ENCODE measurements at regions not wholly inside any gene's neighbourhood (a gene's known extent, or its start where the extent isn't known, plus 50 kb on each side); places are given as distances from the start of the nearest gene placed in this dataset.

DNA sequence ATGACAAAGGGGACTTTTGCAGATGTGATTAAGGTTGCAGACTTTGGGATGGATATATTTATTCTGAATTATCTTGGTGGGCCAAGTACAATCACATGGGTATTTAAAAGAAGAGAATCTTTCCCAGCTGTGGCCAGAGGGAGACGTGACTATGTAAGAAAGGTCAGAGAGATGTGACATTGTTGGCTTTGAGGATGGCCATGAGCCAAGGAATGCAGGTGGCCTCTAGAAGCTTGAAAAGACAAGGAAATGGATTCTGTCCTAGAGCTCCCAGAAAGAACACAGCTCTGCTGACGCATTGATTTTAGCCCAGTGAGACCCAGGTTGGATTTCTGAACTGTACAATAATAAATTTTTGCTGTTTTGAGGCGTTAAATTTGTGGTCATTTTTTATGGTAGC lies 616.0 kb upstream of the TBL1XR1 start:
- Mint-ChIP-seq H3K27ac (no peak overlapping the region), H3K4me1 (peaks cover 8% of the 10 kb centered on the region)

GRCh38 chr3:177816667-177817208 lies 619.5 kb upstream of the TBL1XR1 start:
- Mint-ChIP-seq H3K4me1 (peaks cover 7% of the 10 kb centered on the region), H3K27ac (no peak overlapping the region), H3K9me3 (no peaks in the 10 kb centered on the region), H3K27me3 (no peaks in the 10 kb centered on the region), H3K36me3 (ENCODE audit: low read depth) (no peaks in the 10 kb centered on the region), H3K4me3 (no peak overlapping the region)
- no peak for ATAC-seq (replicated peaks)

More for the DNA sequence above, 616.0 kb upstream of the TBL1XR1 start:
- H3K9me3 Mint-ChIP-seq: no peaks in the 10 kb centered on the region
- no peaks in the 10 kb centered on the region for H3K36me3 Mint-ChIP-seq (ENCODE audit: low read depth)
- H3K27me3 Mint-ChIP-seq: no peaks in the 10 kb centered on the region
- ATAC-seq (replicated peaks): no peak
- no peak overlapping the region for H3K4me3 Mint-ChIP-seq

DNA sequence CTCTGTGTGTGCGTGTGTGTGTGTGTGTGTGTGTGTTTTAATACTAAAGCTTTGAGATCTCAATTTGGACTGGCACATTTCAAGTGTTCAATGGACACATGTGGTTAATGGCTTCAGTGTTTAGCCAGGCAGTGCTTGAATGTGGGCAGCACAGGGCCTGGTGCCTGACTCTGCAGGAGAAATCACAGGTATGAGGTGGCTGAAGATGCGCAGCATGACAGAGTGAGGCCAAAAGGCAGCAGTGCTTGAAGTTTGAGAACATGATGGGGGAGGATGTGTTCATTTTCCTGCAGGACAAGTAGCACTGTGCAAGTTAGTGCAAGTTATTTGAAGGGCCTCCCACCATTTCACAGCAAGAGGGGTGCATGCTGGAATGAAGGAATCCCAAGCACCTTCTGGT lies 620.5 kb upstream of the TBL1XR1 start:
- no peak overlapping the region for H3K27ac Mint-ChIP-seq
- H3K9me3 Mint-ChIP-seq: no peaks in the 10 kb centered on the region
- no peaks in the 10 kb centered on the region for H3K27me3 Mint-ChIP-seq
- no peaks in the 10 kb centered on the region for H3K36me3 Mint-ChIP-seq (ENCODE audit: low read depth)
- H3K4me1 Mint-ChIP-seq: peaks cover 7% of the 10 kb centered on the region
- no peak overlapping the region for H3K4me3 Mint-ChIP-seq
- ATAC-seq (replicated peaks): no peak

GRCh38 chr3:177818712-177819240 lies 621.5 kb upstream of the TBL1XR1 start:
- Mint-ChIP-seq H3K36me3 (ENCODE audit: low read depth) (no peaks in the 10 kb centered on the region), H3K4me1 (peaks cover 7% of the 10 kb centered on the region), H3K27ac (no peak overlapping the region), H3K9me3 (no peaks in the 10 kb centered on the region), H3K27me3 (no peaks in the 10 kb centered on the region), H3K4me3 (no peak overlapping the region)
- ATAC-seq (replicated peaks): no peak

- Mint-ChIP-seq H3K36me3 (ENCODE audit: low read depth) (no peaks in the 10 kb centered on the region), H3K4me1 (peaks cover 7% of the 10 kb centered on the region), H3K4me3 (peak overlapping the region; percentile 16), H3K27ac (peak overlapping the region; percentile 57), H3K9me3 (no peaks in the 10 kb centered on the region), H3K27me3 (no peaks in the 10 kb centered on the region)
- ATAC-seq (replicated peaks): peak; percentile 86
These were observed 623.5 kb upstream of the TBL1XR1 start for GRCh38 chr3:177820683-177821316.

GRCh38 chr3:177822681-177823096 lies 625.4 kb upstream of the TBL1XR1 start:
- peaks cover 3% of the 10 kb centered on the region for H3K9me3 Mint-ChIP-seq
- no peaks in the 10 kb centered on the region for H3K36me3 Mint-ChIP-seq (ENCODE audit: low read depth)
- H3K4me1 Mint-ChIP-seq: peaks cover 11% of the 10 kb centered on the region
- ATAC-seq (replicated peaks): no peak
- no peak overlapping the region for H3K27ac Mint-ChIP-seq
- H3K4me3 Mint-ChIP-seq: no peak overlapping the region
- H3K27me3 Mint-ChIP-seq: no peaks in the 10 kb centered on the region

DNA sequence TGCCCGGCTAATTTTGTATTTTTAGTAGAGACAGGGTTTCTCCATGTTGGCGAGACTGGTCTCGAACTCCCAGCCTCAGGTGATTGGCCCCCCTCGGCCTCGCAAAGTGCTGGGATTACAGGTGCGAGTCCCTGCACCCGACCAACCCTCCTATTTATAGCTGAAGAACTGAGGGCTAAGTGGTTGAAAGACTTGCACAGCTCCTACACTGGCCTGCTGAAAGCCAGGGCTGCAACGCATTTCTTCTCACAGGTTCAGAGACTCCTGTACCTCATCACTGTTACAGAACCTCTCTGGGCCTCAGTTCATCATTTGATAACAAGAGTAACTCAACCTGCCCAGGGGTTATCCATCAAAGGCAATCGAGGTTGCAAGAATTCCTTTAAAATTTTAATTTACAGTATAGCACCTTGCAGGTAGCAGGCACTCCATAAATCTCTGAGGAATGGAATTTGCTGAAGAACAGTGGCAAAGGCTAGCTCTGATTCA lies 626.5 kb upstream of the TBL1XR1 start:
- Mint-ChIP-seq H3K9me3 (peaks cover 3% of the 10 kb centered on the region), H3K27ac (no peak overlapping the region), H3K4me3 (no peak overlapping the region), H3K4me1 (peaks cover 16% of the 10 kb centered on the region), H3K27me3 (no peaks in the 10 kb centered on the region), H3K36me3 (ENCODE audit: low read depth) (no peaks in the 10 kb centered on the region)
- ATAC-seq (replicated peaks): no peak

DNA sequence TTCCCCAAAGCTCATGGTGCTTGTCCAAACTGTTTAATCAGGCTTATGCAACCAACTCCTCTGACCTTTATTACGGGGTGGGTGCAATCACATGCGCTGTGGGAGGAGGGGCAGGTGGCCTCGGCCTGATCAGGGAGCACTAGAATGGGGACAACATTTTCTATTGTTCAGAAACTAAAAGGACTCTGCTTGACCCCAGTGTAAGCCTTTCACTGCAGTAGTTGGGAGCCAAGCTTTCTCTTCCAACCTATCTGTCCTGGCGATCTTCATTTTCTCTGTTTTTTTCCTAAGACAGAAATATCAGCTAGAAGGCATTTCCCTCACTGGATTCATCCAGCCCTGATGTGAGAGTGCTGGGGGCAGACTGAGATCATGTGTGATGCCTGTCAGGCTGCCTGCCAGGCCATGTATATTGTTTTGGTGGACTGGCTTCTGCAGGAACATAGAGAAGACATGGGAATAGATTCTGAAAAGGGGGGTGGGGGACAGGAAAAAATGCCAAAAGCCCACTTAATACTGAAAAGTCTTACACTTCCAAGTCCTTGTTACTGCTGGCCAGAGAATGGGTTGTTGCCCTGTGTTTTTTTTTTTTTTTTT lies 627.0 kb upstream of the TBL1XR1 start:
- H3K27ac Mint-ChIP-seq: no peak overlapping the region
- peaks cover 16% of the 10 kb centered on the region for H3K4me1 Mint-ChIP-seq
- H3K9me3 Mint-ChIP-seq: peaks cover 3% of the 10 kb centered on the region
- H3K4me3 Mint-ChIP-seq: no peak overlapping the region
- ATAC-seq (replicated peaks): no peak
- no peaks in the 10 kb centered on the region for H3K36me3 Mint-ChIP-seq (ENCODE audit: low read depth)
- H3K27me3 Mint-ChIP-seq: no peaks in the 10 kb centered on the region

GRCh38 chr3:177824841-177825240 lies 627.6 kb upstream of the TBL1XR1 start:
- Mint-ChIP-seq H3K4me1 (peaks cover 16% of the 10 kb centered on the region), H3K27me3 (no peaks in the 10 kb centered on the region), H3K27ac (no peak overlapping the region), H3K36me3 (ENCODE audit: low read depth) (no peaks in the 10 kb centered on the region), H3K4me3 (no peak overlapping the region), H3K9me3 (peaks cover 3% of the 10 kb centered on the region)
- ATAC-seq (replicated peaks): no peak

DNA sequence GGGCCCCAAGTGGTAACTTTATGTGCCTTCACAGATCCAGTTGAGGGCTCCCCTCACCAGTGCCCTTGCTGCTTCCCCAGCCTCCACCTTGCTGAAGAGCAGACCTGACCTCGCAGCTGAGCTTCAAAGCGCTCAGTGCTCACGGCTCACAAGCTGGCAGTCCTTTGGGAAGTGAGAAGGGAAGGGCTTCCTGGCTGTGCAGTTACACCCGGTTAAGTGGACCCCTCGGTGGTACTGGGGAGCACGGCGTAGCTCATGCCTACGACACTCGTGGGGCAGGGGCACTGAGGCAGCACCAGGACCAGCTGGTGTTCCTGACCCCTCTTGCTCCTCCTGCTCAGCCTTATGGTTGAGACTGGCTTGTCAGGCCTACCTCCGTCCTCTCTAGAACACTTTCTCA lies 629.0 kb upstream of the TBL1XR1 start:
- H3K4me3 Mint-ChIP-seq: no peak overlapping the region
- H3K27ac Mint-ChIP-seq: no peak overlapping the region
- no peaks in the 10 kb centered on the region for H3K36me3 Mint-ChIP-seq (ENCODE audit: low read depth)
- peaks cover 16% of the 10 kb centered on the region for H3K4me1 Mint-ChIP-seq
- no peak for ATAC-seq (replicated peaks)
- no peaks in the 10 kb centered on the region for H3K27me3 Mint-ChIP-seq
- peaks cover 3% of the 10 kb centered on the region for H3K9me3 Mint-ChIP-seq

DNA sequence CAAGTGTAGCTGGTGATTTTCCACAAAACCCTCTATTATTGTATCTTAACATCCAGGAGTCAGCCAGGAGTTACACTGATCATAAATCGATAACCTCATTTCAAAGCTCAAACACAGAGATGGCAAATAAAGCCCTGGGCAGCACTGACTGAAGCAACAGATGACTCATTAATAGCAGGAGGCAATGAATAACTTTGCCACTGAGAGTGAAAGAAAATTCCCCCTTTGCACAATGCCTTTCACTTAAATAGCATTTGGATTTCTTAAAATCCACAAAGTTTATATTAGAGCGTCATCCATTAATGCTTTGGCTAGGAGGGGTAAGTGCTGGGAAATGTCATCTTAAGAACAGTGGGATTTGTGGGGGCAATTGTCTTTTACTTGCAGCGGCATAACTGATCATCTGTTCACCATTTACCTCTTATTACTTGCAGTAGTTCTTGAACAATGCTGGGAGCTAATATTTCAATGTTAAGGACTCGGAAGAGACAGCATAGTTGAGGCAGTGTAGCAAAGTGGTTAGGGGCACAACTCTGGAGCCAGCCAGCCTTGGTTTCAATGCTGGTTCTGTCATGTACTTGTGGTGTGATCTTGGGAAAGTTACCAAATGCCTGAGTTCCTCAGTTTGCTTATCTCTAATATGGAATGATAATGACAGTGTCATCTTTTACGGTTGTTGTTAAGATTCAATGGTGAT lies 630.4 kb upstream of the TBL1XR1 start:
- ATAC-seq (replicated peaks): peak; percentile 55
- Mint-ChIP-seq H3K36me3 (ENCODE audit: low read depth) (no peaks in the 10 kb centered on the region), H3K4me1 (peaks cover 16% of the 10 kb centered on the region), H3K27ac (no peak overlapping the region), H3K9me3 (peaks cover 3% of the 10 kb centered on the region), H3K4me3 (no peak overlapping the region), H3K27me3 (no peaks in the 10 kb centered on the region)

GRCh38 chr3:177828208-177828565 lies 630.9 kb upstream of the TBL1XR1 start:
- Mint-ChIP-seq H3K27me3 (no peaks in the 10 kb centered on the region), H3K27ac (no peak overlapping the region), H3K9me3 (peaks cover 3% of the 10 kb centered on the region), H3K4me3 (no peak overlapping the region), H3K36me3 (ENCODE audit: low read depth) (no peaks in the 10 kb centered on the region), H3K4me1 (peaks cover 18% of the 10 kb centered on the region)
- peak; percentile 14 for ATAC-seq (replicated peaks)

- Mint-ChIP-seq H3K9me3 (peaks cover 3% of the 10 kb centered on the region), H3K4me3 (no peak overlapping the region), H3K27ac (peak overlapping the region; percentile 8), H3K27me3 (no peaks in the 10 kb centered on the region), H3K36me3 (ENCODE audit: low read depth) (no peaks in the 10 kb centered on the region), H3K4me1 (peaks cover 26% of the 10 kb centered on the region)
- peak; percentile 48 for ATAC-seq (replicated peaks)
These were observed 633.1 kb upstream of the TBL1XR1 start for GRCh38 chr3:177830411-177830849.

DNA sequence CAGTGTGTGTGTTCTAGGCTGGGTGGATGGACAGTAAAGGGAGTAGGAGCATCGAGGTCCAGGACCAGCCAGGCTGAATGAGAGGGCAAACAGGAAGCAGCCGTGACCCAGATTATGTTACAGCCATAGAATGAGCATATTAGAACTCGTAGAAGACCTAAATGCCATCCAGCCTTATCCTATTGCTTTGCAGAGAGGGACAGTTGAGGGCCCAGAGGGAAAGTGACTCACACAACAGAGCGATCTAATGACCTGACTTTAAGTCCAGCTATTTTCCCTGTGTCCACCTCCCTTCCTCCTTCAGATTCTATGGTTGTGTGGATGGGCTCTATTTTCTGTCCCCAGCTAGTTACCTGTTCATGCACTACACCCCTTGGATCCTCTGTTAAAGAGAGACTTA lies 634.1 kb upstream of the TBL1XR1 start:
- no peaks in the 10 kb centered on the region for H3K27me3 Mint-ChIP-seq
- H3K9me3 Mint-ChIP-seq: peaks cover 3% of the 10 kb centered on the region
- no peak overlapping the region for H3K4me3 Mint-ChIP-seq
- H3K27ac Mint-ChIP-seq: no peak overlapping the region
- peaks cover 26% of the 10 kb centered on the region for H3K4me1 Mint-ChIP-seq
- no peaks in the 10 kb centered on the region for H3K36me3 Mint-ChIP-seq (ENCODE audit: low read depth)
- no peak for ATAC-seq (replicated peaks)
